B cell (primary cell): ENCODE measurements at regions not wholly inside any gene's neighbourhood (a gene's known extent, or its start where the extent isn't known, plus 50 kb on each side); places are given as distances from the start of the nearest gene placed in this dataset.

Source experiments
- ATAC-seq: fragments of 200-7000 bp; cut with Tn5 transposase; one replicate; pipeline ENCODE4 v1.10.0; 2021; ENCODE audit warnings: low read depth, mild to moderate bottlenecking, moderate number of reproducible peaks, moderate library complexity
- CTCF ChIA-PET: fragments of 350-600 bp; sonication (Branson Sonifier 250); formaldehyde crosslinking; loops from one replicate; lab custom pipeline; 2021; ENCODE audit warnings: antibody characterized with exemption, inconsistent platforms; lab: Charles Lee
- POLR2A ChIA-PET: fragments of 350-600 bp; sonication (Branson Sonifier 250); formaldehyde crosslinking; loops from one replicate; lab custom pipeline; 2021; ENCODE audit warnings: antibody characterized with exemption; lab: Charles Lee
- DNase-seq: peaks from one replicate; pipeline ENCODE4 v3.0.0; 2013
- H2AFZ ChIP-seq: 2 replicates; pipeline ENCODE4 v1.6.1; 2012; ENCODE audit warnings: mild to moderate bottlenecking, low read depth, low read length; ENCODE audit not compliant: insufficient read depth, poor library complexity, severe bottlenecking
- H3K27ac ChIP-seq, 2 donors: 1 replicate in 1 of 2; 2 replicates in 1 of 2; pipeline ENCODE4 v1.5.1; 2012 to 2013; ENCODE audit warnings: low read length in 2 of 2, mild to moderate bottlenecking in 2 of 2, moderate library complexity in 1 of 2
- H3K27me3 ChIP-seq, 4 experiments: fragments of 200-600 bp in 1 of 4; sonication (generic) in 1 of 4; replicated peaks in 1 of 4; 1 replicate in 2 of 4; 2 replicates in 2 of 4; pipeline versions ENCODE4 v1.6.1 to v1.7.0; 2013 to 2016; ENCODE audit warnings: low read length in 3 of 4, mild to moderate bottlenecking in 2 of 4, mixed read lengths in 1 of 4, moderate library complexity in 1 of 4; ENCODE audit not compliant: insufficient read depth in 4 of 4, control insufficient read depth in 3 of 4; ENCODE audit errors: control extremely low read depth in 1 of 4
- H3K36me3 ChIP-seq, 2 experiments: replicated peaks in 1 of 2; 1 replicate in 1 of 2; 2 replicates in 1 of 2; pipeline versions ENCODE4 v1.6.1 to v1.7.1; 2013; ENCODE audit warnings: low read length in 1 of 2; ENCODE audit not compliant: insufficient read depth in 2 of 2, control insufficient read depth in 1 of 2; ENCODE audit errors: control extremely low read depth in 1 of 2, extremely low read depth in 1 of 2
- H3K4me1 ChIP-seq, 2 donors: fragments of 200-600 bp in 1 of 2; sonication (generic) in 1 of 2; 1 replicate in 1 of 2; 2 replicates in 1 of 2; pipeline versions ENCODE4 v1.5.1 to v1.6.1; 2013 to 2017; ENCODE audit warnings: low read length in 2 of 2; ENCODE audit not compliant: control insufficient read depth in 2 of 2, insufficient read depth in 2 of 2
- H3K4me2 ChIP-seq: replicated peaks from 2 replicates; pipeline ENCODE3; 2012; ENCODE audit warnings: mild to moderate bottlenecking, low read depth, low read length; ENCODE audit not compliant: poor library complexity, severe bottlenecking
- H3K4me3 ChIP-seq, 5 experiments: fragments of 200-600 bp in 1 of 5; sonication (generic) in 1 of 5; 1 replicate in 3 of 5; 2 replicates in 2 of 5; pipeline versions ENCODE4 v1.5.1 to v1.7.0; 2011 to 2016; ENCODE audit warnings: low read length in 4 of 5, mild to moderate bottlenecking in 4 of 5, low read depth in 2 of 5, control low read depth in 1 of 5, moderate library complexity in 1 of 5; ENCODE audit not compliant: insufficient read depth in 1 of 5; ENCODE audit errors: control extremely low read depth in 1 of 5, extremely low read depth in 1 of 5
- H3K79me2 ChIP-seq: fragments of 200-600 bp; sonication (generic); one replicate; pipeline ENCODE4 v1.6.0; 2016; ENCODE audit warnings: low read length; ENCODE audit not compliant: control insufficient read depth, insufficient read depth
- H3K9ac ChIP-seq: fragments of 200-600 bp; sonication (generic); 2 replicates; pipeline ENCODE4 v1.6.1; 2017; ENCODE audit warnings: mild to moderate bottlenecking, low read length, moderate library complexity
- H3K9me3 ChIP-seq, 3 donors: one replicate each; pipeline versions ENCODE4 v1.6.1 to v1.7.1; 2013; ENCODE audit warnings: low read length in 2 of 3; ENCODE audit not compliant: control insufficient read depth in 2 of 3, insufficient read depth in 1 of 3; ENCODE audit errors: control extremely low read depth in 1 of 3
- H4K20me1 ChIP-seq: 2 replicates; pipeline ENCODE4 v1.6.0; 2012; ENCODE audit warnings: mild to moderate bottlenecking, low read length; ENCODE audit not compliant: insufficient read depth, control insufficient read depth, poor library complexity, severe bottlenecking
- H3K27ac Mint-ChIP-seq: one replicate; pipeline ENCODE4 v1.8.0; 2021; ENCODE audit warnings: mixed read lengths
- H3K27me3 Mint-ChIP-seq: one replicate; pipeline ENCODE4 v1.8.0; 2021; ENCODE audit warnings: mixed read lengths
- H3K4me1 Mint-ChIP-seq: one replicate; pipeline ENCODE4 v1.8.0; 2021; ENCODE audit warnings: mixed read lengths
- H3K4me3 Mint-ChIP-seq: one replicate; pipeline ENCODE4 v1.8.0; 2021; ENCODE audit warnings: mixed read lengths
- H3K9me3 Mint-ChIP-seq: one replicate; pipeline ENCODE4 v1.8.0; 2022; ENCODE audit warnings: mixed read lengths; ENCODE audit not compliant: insufficient read depth
- CTCF ChIP-seq: fragments of 200-600 bp; IDR thresholded peaks from one replicate; pipeline ENCODE4 v1.8.0; 2022; ENCODE audit warnings: antibody characterized with exemption, mild to moderate bottlenecking
- EZH2 ChIP-seq: IDR thresholded peaks from 2 replicates; pipeline ENCODE4 v1.6.1; 2012; ENCODE audit warnings: borderline replicate concordance, low read depth, mild to moderate bottlenecking, moderate library complexity, low read length; ENCODE audit not compliant: insufficient read depth, poor library complexity, severe bottlenecking
- WGBS: methylation state at CpG from one replicate; pipeline ENCODE4 v1.1.5; 2013; ENCODE audit warnings: missing lambda C conversion rate; ENCODE audit not compliant: insufficient coverage; 5-methylcytosine and 5-hydroxymethylcytosine counted together
- intact Hi-C: fragments of 100-400 bp; cut with micrococcal nuclease; formaldehyde crosslinking; loops from one replicate; pipeline ENCODE4 v1.10.0; 2022

GRCh38 chr6:24031496-24031895, 94.5 kb upstream of the NRSN1 start:
- WGBS, result 86% methylated on average over 1 of the region's 2 CpGs
- Mint-ChIP-seq H3K27me3 (no peaks in the 10 kb centered on the region), H3K4me3 (no peak overlapping the region), H3K4me1 (no peaks in the 10 kb centered on the region), H3K9me3 (peaks cover 2% of the 10 kb centered on the region), H3K27ac (no peak overlapping the region)
- Histone ChIP-seq H3K4me1 (no peaks in the 10 kb centered on the region), H3K27ac (no peak overlapping the region), H3K27me3 (no peaks in the 10 kb centered on the region), H3K4me2 (no peak overlapping the region), H3K36me3 (no peaks in the 10 kb centered on the region), H3K9ac (no peak overlapping the region), H3K79me2 (no peaks in the 10 kb centered on the region), H3K4me3 (no peak overlapping the region), H4K20me1 (no peaks in the 10 kb centered on the region), H2AFZ (no peak overlapping the region), H3K9me3 (peaks cover 0 to 12% (median 0%) of the 10 kb centered on the region in 3 donors)
- no peak for DNase-seq
- no peak for ATAC-seq
- intact Hi-C loops, result no loop called here
- TF ChIP-seq CTCF (no peak), EZH2 (no peak)
- ChIA-PET POLR2A (no interaction called here), CTCF (no interaction called here)

- ATAC-seq, result no peak
- H3K27ac Mint-ChIP-seq, result no peak overlapping the region
- intact Hi-C loops, result no loop called here
Observed at GRCh38 chr6:24032896-24033688, 92.9 kb upstream of the NRSN1 start.

More at GRCh38 chr6:24032896-24033688, 92.9 kb upstream of the NRSN1 start:
- H3K27me3 ChIP-seq, result no peaks in the 10 kb centered on the region
- H3K79me2 ChIP-seq, result no peaks in the 10 kb centered on the region
- Mint-ChIP-seq H3K4me3 (no peak overlapping the region), H3K4me1 (no peaks in the 10 kb centered on the region), H3K9me3 (peaks cover 4% of the 10 kb centered on the region), H3K27me3 (no peaks in the 10 kb centered on the region)
- no peak overlapping the region for H3K9ac ChIP-seq
- H3K27ac ChIP-seq, result no peak overlapping the region
- no peak overlapping the region for H3K4me3 ChIP-seq
- H2AFZ ChIP-seq, result no peak overlapping the region
- no peak for TF ChIP-seq EZH2
- no peak for TF ChIP-seq CTCF
- no peaks in the 10 kb centered on the region for H3K36me3 ChIP-seq
- no peaks in the 10 kb centered on the region for H3K4me1 ChIP-seq
- POLR2A ChIA-PET, result no interaction called here
- CTCF ChIA-PET, result no interaction called here
- no peaks in the 10 kb centered on the region for H4K20me1 ChIP-seq
- WGBS, result no CpG with 5 or more reads among the region's 4 CpGs
- no peak overlapping the region for H3K4me2 ChIP-seq
- peaks cover 0 to 12% (median 0%) of the 10 kb centered on the region in 3 donors for H3K9me3 ChIP-seq
- DNase-seq, result no peak
